ENCODE measurements at regions not wholly inside any gene's neighbourhood (a gene's known extent, or its start where the extent isn't known, plus 50 kb on each side); places are given as distances from the start of the nearest gene placed in this dataset.

GRCh38 chr2:81249152-81249551 lies 944.6 kb upstream of the LRRTM1 start:
- TF ChIP-seq GATA2 (IDR thresholded peaks at IDR 0.05; ENCODE audit: low read depth, low read length) (no peak), GATA3 (IDR thresholded peaks at IDR 0.05; ENCODE audit: low read depth, low read length) (no peak)

All from SH-SY5Y (cell line).